CD14-positive monocyte (primary cell): ENCODE measurements at regions not wholly inside any gene's neighbourhood (a gene's known extent, or its start where the extent isn't known, plus 50 kb on each side); places are given as distances from the start of the nearest gene placed in this dataset.

Experiments
- DNase-seq, 3 donors: peaks; one replicate each; pipeline ENCODE4 v3.0.0-alpha.2; 2011 to 2022
- H2AFZ ChIP-seq: 2 replicates; pipeline ENCODE4 v1.6.0; 2012; ENCODE audit warnings: mild to moderate bottlenecking, low read depth, low read length, inconsistent platforms; ENCODE audit not compliant: insufficient read depth, poor library complexity, severe bottlenecking
- H3K27ac ChIP-seq, 2 donors: 1 replicate in 1 of 2; 2 replicates in 1 of 2; pipeline ENCODE4 v1.5.1; 2012 to 2013; ENCODE audit warnings: low read length in 2 of 2, control low read depth in 1 of 2, inconsistent platforms in 1 of 2, low read depth in 1 of 2, mild to moderate bottlenecking in 1 of 2
- H3K27me3 ChIP-seq, 2 donors: one replicate each; pipeline versions ENCODE4 v1.6.0 to v1.6.1; 2011 to 2013; ENCODE audit warnings: low read length in 2 of 2; ENCODE audit not compliant: control insufficient read depth in 2 of 2, insufficient read depth in 2 of 2
- H3K36me3 ChIP-seq, 2 donors: replicated peaks in 1 of 2; 1 replicate in 1 of 2; 2 replicates in 1 of 2; pipeline versions ENCODE4 v1.5.1 to v1.6.1; 2012 to 2013; ENCODE audit warnings: low read length in 2 of 2, control low read depth in 1 of 2, inconsistent platforms in 1 of 2, mild to moderate bottlenecking in 1 of 2; ENCODE audit not compliant: insufficient read depth in 2 of 2, control insufficient read depth in 1 of 2
- H3K4me1 ChIP-seq, 2 donors: 1 replicate in 1 of 2; 2 replicates in 1 of 2; pipeline versions ENCODE4 v1.5.1 to v1.6.1; 2012 to 2013; ENCODE audit warnings: low read length in 2 of 2, control low read depth in 1 of 2, inconsistent platforms in 1 of 2, mild to moderate bottlenecking in 1 of 2, moderate library complexity in 1 of 2; ENCODE audit not compliant: insufficient read depth in 2 of 2, control insufficient read depth in 1 of 2
- H3K4me2 ChIP-seq: replicated peaks from 2 replicates; pipeline ENCODE3; 2012; ENCODE audit warnings: low read length, moderate library complexity, mild to moderate bottlenecking; ENCODE audit not compliant: poor library complexity, severe bottlenecking; ENCODE audit errors: extremely low read depth
- H3K4me3 ChIP-seq, 3 experiments: fragments of 200-600 bp in 1 of 3; sonication (generic) in 1 of 3; replicated peaks in 1 of 3; 1 replicate in 2 of 3; 2 replicates in 1 of 3; pipeline ENCODE4 v1.5.1; 2011 to 2013; ENCODE audit warnings: low read length in 3 of 3, mild to moderate bottlenecking in 3 of 3, control low read depth in 2 of 3, low read depth in 2 of 3, inconsistent platforms in 1 of 3, moderate library complexity in 1 of 3
- H3K79me2 ChIP-seq: 2 replicates; pipeline ENCODE4 v1.6.0; 2012; ENCODE audit warnings: mild to moderate bottlenecking, control low read depth, inconsistent platforms, low read length, moderate library complexity; ENCODE audit not compliant: insufficient read depth
- H3K9ac ChIP-seq: 2 replicates; pipeline ENCODE4 v1.6.0; 2017; ENCODE audit warnings: low read length, mild to moderate bottlenecking; ENCODE audit not compliant: insufficient read depth, poor library complexity, severe bottlenecking
- H3K9me3 ChIP-seq, 2 donors: replicated peaks in 1 of 2; 1 replicate in 1 of 2; 2 replicates in 1 of 2; pipeline versions ENCODE4 v1.5.1 to v1.6.1; 2012 to 2013; ENCODE audit warnings: low read length in 2 of 2, control low read depth in 1 of 2; ENCODE audit not compliant: control insufficient read depth in 1 of 2, insufficient read depth in 1 of 2
- H4K20me1 ChIP-seq: 2 replicates; pipeline ENCODE4 v1.6.0; 2012; ENCODE audit warnings: mild to moderate bottlenecking, low read length, control low read depth, moderate library complexity; ENCODE audit not compliant: insufficient read depth
- H3K27ac Mint-ChIP-seq, 7 donors: one replicate each; pipeline ENCODE4 v1.8.0; 2020; ENCODE audit warnings: mild to moderate bottlenecking in 7 of 7, mixed read lengths in 7 of 7, moderate library complexity in 6 of 7, inconsistent platforms in 2 of 7
- H3K27me3 Mint-ChIP-seq, 3 donors: one replicate each; pipeline ENCODE4 v1.8.0; 2021 to 2022; ENCODE audit warnings: low read depth in 3 of 3, mild to moderate bottlenecking in 3 of 3, mixed read lengths in 3 of 3, moderate library complexity in 3 of 3, inconsistent platforms in 1 of 3
- H3K36me3 Mint-ChIP-seq, 2 donors: one replicate each; pipeline ENCODE4 v1.8.0; 2020; ENCODE audit warnings: mixed read lengths in 2 of 2, inconsistent platforms in 1 of 2, mild to moderate bottlenecking in 1 of 2
- H3K4me1 Mint-ChIP-seq: one replicate; pipeline ENCODE4 v1.8.0; 2020; ENCODE audit warnings: mild to moderate bottlenecking, mixed read lengths
- H3K4me3 Mint-ChIP-seq, 2 donors: one replicate each; pipeline ENCODE4 v1.8.0; 2020; ENCODE audit warnings: mild to moderate bottlenecking in 2 of 2, mixed read lengths in 2 of 2, moderate library complexity in 1 of 2
- H3K9me3 Mint-ChIP-seq, 7 donors: one replicate each; pipeline ENCODE4 v1.8.0; 2020 to 2022; ENCODE audit warnings: mixed read lengths in 7 of 7, mild to moderate bottlenecking in 6 of 7, moderate library complexity in 6 of 7, inconsistent platforms in 2 of 7
- WGBS: methylation state at CpG from one replicate; pipeline ENCODE4 v1.1.5; 2013; ENCODE audit warnings: missing lambda C conversion rate; ENCODE audit not compliant: insufficient coverage; 5-methylcytosine and 5-hydroxymethylcytosine counted together
- intact Hi-C, 2 donors: fragments of 100-400 bp; cut with micrococcal nuclease; formaldehyde crosslinking; loops; one replicate each; pipeline versions ENCODE4 v1.15.0 to v1.15.1; 2023
- TF ChIP-seq, protein P1 (sequence below): fragments of 200-600 bp; IDR thresholded peaks from one replicate; pipeline ENCODE4 v1.8.0; 2022; ENCODE audit warnings: antibody characterized with exemption, mild to moderate bottlenecking

DNA sequence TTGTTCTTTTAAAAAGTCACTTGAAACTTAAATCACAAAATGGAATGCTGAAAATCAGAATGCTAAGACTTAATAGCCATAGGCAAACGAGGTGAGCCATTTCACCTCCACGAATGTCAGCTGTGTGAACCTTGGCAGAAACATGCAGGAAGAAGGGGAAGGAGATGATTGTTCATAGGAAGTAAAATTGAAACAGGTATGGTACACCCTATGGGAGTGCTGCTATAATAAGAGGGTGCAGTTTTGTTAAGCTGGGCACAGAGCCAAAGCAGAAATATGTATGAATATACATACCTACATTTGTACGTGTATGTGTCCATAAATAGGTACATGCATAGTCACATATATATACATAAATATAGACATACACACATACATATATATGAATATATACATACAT is 51.0 kb upstream of the SPINK5 start:
- no peak overlapping the region for H3K4me2 ChIP-seq
- no peaks in the 10 kb centered on the region for H3K36me3 ChIP-seq

GRCh38 chr5:148011398-148012137 is 52.2 kb upstream of the SPINK5 start:
- Mint-ChIP-seq H3K27ac (peak overlapping the region in 1 of 7 donors; percentile 30), H3K27me3 (peaks cover 0 to 2% (median 0%) of the 10 kb centered on the region in 3 donors), H3K36me3 (no peaks in the 10 kb centered on the region), H3K4me3 (no peak overlapping the region), H3K9me3 (peaks cover 0 to 2% (median 0%) of the 10 kb centered on the region in 7 donors), H3K4me1 (peaks cover 12% of the 10 kb centered on the region)
- Histone ChIP-seq H3K9ac (no peak overlapping the region), H3K27ac (no peak overlapping the region), H3K4me1 (peaks cover 5 to 8% of the 10 kb centered on the region in 2 donors), H2AFZ (no peak overlapping the region), H3K79me2 (no peaks in the 10 kb centered on the region), H3K4me2 (no peak overlapping the region), H3K4me3 (no peak overlapping the region), H4K20me1 (no peaks in the 10 kb centered on the region), H3K27me3 (no peaks in the 10 kb centered on the region), H3K9me3 (no peaks in the 10 kb centered on the region), H3K36me3 (no peaks in the 10 kb centered on the region)
- intact Hi-C loops = no loop called here
- TF ChIP-seq, protein P1, sequence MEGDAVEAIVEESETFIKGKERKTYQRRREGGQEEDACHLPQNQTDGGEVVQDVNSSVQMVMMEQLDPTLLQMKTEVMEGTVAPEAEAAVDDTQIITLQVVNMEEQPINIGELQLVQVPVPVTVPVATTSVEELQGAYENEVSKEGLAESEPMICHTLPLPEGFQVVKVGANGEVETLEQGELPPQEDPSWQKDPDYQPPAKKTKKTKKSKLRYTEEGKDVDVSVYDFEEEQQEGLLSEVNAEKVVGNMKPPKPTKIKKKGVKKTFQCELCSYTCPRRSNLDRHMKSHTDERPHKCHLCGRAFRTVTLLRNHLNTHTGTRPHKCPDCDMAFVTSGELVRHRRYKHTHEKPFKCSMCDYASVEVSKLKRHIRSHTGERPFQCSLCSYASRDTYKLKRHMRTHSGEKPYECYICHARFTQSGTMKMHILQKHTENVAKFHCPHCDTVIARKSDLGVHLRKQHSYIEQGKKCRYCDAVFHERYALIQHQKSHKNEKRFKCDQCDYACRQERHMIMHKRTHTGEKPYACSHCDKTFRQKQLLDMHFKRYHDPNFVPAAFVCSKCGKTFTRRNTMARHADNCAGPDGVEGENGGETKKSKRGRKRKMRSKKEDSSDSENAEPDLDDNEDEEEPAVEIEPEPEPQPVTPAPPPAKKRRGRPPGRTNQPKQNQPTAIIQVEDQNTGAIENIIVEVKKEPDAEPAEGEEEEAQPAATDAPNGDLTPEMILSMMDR = no peak
- peak; percentile 3 to 50 (median 3) for DNase-seq
- WGBS = 100% methylated on average over 1 of the region's 3 CpGs

More for the DNA sequence above, 51.0 kb upstream of the SPINK5 start:
- DNase-seq = no peak
- Mint-ChIP-seq H3K9me3 (no peaks in the 10 kb centered on the region), H3K4me1 (peaks cover 12% of the 10 kb centered on the region), H3K27ac (no peak overlapping the region), H3K27me3 (peaks cover 0 to 4% (median 0%) of the 10 kb centered on the region in 3 donors), H3K4me3 (no peak overlapping the region), H3K36me3 (no peaks in the 10 kb centered on the region)
- Histone ChIP-seq H4K20me1 (no peaks in the 10 kb centered on the region), H3K27ac (no peak overlapping the region), H3K4me1 (peaks cover 5 to 8% of the 10 kb centered on the region in 2 donors), H3K79me2 (no peaks in the 10 kb centered on the region), H2AFZ (no peak overlapping the region), H3K4me3 (no peak overlapping the region), H3K9me3 (no peaks in the 10 kb centered on the region), H3K27me3 (no peaks in the 10 kb centered on the region), H3K9ac (no peak overlapping the region)
- intact Hi-C loops = no loop called here
- 100% methylated on average over 2 of the region's 3 CpGs for WGBS
- TF ChIP-seq, protein P1 = no peak
